NCI-H510A (cell line): ENCODE measurements at regions not wholly inside any gene's neighbourhood (a gene's known extent, or its start where the extent isn't known, plus 50 kb on each side); places are given as distances from the start of the nearest gene placed in this dataset.

ENCODE experiments used
- DNase-seq: peaks from one replicate; lab custom pipeline; 2025; lab: John Stamatoyannopoulos, UW

- DNase-seq: no peak
Measured at GRCh38 chrX:3780564-3780963, 67.1 kb upstream of the PRKX start.

GRCh38 chrX:3779546-3779945, 66.1 kb upstream of the PRKX start:
- DNase-seq: no peak

- DNase-seq: no peak
Measured at GRCh38 chrX:3777416-3777815, 64.0 kb upstream of the PRKX start.

GRCh38 chrX:3771766-3772165, 58.3 kb upstream of the PRKX start:
- DNase-seq: no peak

GRCh38 chrX:3768881-3769280, 55.4 kb upstream of the PRKX start:
- no peak for DNase-seq
